Osteoblast (primary cell): ENCODE measurements at regions not wholly inside any gene's neighbourhood (a gene's known extent, or its start where the extent isn't known, plus 50 kb on each side); places are given as distances from the start of the nearest gene placed in this dataset.
"Not testable (repeated sequence)": the region's sequence is repeated elsewhere in the genome, so short reads cannot be mapped to it uniquely, and the experiment has no call there.

Experiments used
- DNase-seq: peaks from one replicate; pipeline ENCODE4 v3.0.0; 2011; ENCODE audit warnings: low spot score, mixed read lengths; ENCODE audit not compliant: insufficient read length; ENCODE audit errors: missing footprints
- H2AFZ ChIP-seq: 2 replicates; pipeline ENCODE4 v1.6.0; 2011; ENCODE audit warnings: mild to moderate bottlenecking, low read length
- H3K27ac ChIP-seq: 2 replicates; pipeline ENCODE4 v1.5.1; 2011; ENCODE audit warnings: mild to moderate bottlenecking, low read depth, low read length, moderate library complexity
- H3K27me3 ChIP-seq: 2 replicates; pipeline ENCODE4 v1.6.0; 2012; ENCODE audit warnings: mild to moderate bottlenecking, control low read depth, inconsistent platforms, low read length, moderate library complexity; ENCODE audit not compliant: insufficient read depth
- H3K36me3 ChIP-seq: 2 replicates; pipeline ENCODE4 v1.5.1; 2011; ENCODE audit warnings: mild to moderate bottlenecking, low read length, control low read depth, moderate library complexity; ENCODE audit not compliant: insufficient read depth
- H3K4me1 ChIP-seq: 2 replicates; pipeline ENCODE4 v1.5.1; 2011; ENCODE audit warnings: mild to moderate bottlenecking, low read length, control low read depth, moderate library complexity; ENCODE audit not compliant: insufficient read depth
- H3K4me2 ChIP-seq: 2 replicates; pipeline ENCODE4 v1.6.0; 2011; ENCODE audit warnings: mild to moderate bottlenecking, low read length; ENCODE audit not compliant: insufficient read depth
- H3K4me3 ChIP-seq: fragments of 200-600 bp; sonication (generic); 3 replicates; pipeline ENCODE4 v1.5.1; 2012; ENCODE audit warnings: mild to moderate bottlenecking, low read length, inconsistent platforms; ENCODE audit not compliant: insufficient read depth
- H3K79me2 ChIP-seq: 2 replicates; pipeline ENCODE4 v1.6.0; 2012; ENCODE audit warnings: mild to moderate bottlenecking, low read length, control low read depth, inconsistent platforms; ENCODE audit not compliant: insufficient read depth
- H3K9me3 ChIP-seq: 2 replicates; pipeline ENCODE4 v1.5.1; 2011; ENCODE audit warnings: low read depth, low read length, control low read depth
- H4K20me1 ChIP-seq: 2 replicates; pipeline ENCODE4 v1.6.0; 2012; ENCODE audit warnings: mild to moderate bottlenecking, low read length, control low read depth; ENCODE audit not compliant: insufficient read depth
- TF ChIP-seq, protein P1 (sequence below): IDR thresholded peaks from 2 replicates; pipeline ENCODE4 v1.5.1; 2011; ENCODE audit warnings: mild to moderate bottlenecking, low read depth, low read length, moderate library complexity; ENCODE audit errors: extremely low read depth

DNA sequence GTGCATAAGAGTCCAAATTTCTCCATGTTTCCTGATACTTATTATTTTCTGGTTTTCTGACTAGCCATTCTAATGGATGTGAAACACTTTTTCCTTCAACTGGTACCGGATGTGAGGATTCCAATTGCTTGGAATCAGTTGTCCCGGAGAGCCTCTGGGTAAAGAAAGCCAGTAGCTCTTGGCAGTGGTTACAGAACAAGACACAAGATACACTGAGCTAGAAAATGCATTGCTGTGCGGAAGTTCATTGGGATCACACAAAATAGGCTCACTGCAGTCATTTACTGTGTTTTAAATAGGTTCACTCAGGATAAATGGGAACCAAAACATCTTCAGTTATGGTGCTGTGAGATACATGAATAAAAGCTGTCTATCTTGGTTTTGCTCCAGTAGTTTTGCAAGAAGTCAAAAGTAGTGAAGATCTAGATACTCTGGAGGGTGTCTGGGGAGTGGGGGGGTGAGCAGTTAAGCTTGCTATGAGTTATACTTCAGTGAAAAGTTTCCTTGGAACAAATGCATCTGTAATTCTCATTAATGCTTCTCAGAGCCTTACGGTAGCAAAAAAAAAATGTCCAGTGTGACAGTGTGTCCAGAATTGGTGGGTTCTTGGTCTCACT lies 54.4 kb upstream of the RNF182 start:
- H3K4me3 ChIP-seq = no peak overlapping the region
- peak; percentile 71 for DNase-seq
- H3K4me2 ChIP-seq = no peak overlapping the region
- TF ChIP-seq, protein P1, sequence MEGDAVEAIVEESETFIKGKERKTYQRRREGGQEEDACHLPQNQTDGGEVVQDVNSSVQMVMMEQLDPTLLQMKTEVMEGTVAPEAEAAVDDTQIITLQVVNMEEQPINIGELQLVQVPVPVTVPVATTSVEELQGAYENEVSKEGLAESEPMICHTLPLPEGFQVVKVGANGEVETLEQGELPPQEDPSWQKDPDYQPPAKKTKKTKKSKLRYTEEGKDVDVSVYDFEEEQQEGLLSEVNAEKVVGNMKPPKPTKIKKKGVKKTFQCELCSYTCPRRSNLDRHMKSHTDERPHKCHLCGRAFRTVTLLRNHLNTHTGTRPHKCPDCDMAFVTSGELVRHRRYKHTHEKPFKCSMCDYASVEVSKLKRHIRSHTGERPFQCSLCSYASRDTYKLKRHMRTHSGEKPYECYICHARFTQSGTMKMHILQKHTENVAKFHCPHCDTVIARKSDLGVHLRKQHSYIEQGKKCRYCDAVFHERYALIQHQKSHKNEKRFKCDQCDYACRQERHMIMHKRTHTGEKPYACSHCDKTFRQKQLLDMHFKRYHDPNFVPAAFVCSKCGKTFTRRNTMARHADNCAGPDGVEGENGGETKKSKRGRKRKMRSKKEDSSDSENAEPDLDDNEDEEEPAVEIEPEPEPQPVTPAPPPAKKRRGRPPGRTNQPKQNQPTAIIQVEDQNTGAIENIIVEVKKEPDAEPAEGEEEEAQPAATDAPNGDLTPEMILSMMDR = no peak
- peaks cover 21% of the 10 kb centered on the region for H3K27me3 ChIP-seq
- peaks cover 9% of the 10 kb centered on the region for H3K4me1 ChIP-seq
- H2AFZ ChIP-seq = no peak overlapping the region
- no peaks in the 10 kb centered on the region for H3K36me3 ChIP-seq
- no peaks in the 10 kb centered on the region for H3K79me2 ChIP-seq
- no peaks in the 10 kb centered on the region for H3K9me3 ChIP-seq
- H4K20me1 ChIP-seq = no peaks in the 10 kb centered on the region
- no peak overlapping the region for H3K27ac ChIP-seq

DNA sequence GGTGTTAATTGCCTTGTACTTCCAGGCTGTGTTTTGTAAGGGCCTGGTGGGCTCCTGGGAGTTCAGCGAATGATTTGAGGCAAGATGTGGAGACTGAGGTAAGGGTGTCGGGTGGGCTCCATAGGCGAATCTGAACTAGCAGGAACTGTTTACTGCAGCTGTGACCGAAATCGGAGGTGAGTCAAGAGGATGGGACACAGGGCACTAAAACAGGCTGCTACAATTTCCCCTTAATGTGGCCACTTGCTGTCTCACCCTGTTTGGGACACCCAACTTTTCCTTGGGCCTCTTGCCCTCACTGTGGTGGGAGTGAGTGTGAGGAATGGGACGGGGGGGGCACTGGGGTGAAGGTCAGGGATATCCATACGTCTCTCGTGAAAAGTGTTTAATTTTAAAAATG lies 53.9 kb upstream of the MCUR1 start:
- H3K36me3 ChIP-seq = no peaks in the 10 kb centered on the region
- H3K27ac ChIP-seq = no peak overlapping the region
- no peak overlapping the region for H3K4me3 ChIP-seq
- no peak for DNase-seq
- peaks cover 16% of the 10 kb centered on the region for H3K27me3 ChIP-seq
- H4K20me1 ChIP-seq = no peaks in the 10 kb centered on the region
- H3K79me2 ChIP-seq = no peaks in the 10 kb centered on the region
- H3K4me2 ChIP-seq = no peak overlapping the region
- TF ChIP-seq, protein P1 = no peak
- no peak overlapping the region for H2AFZ ChIP-seq
- H3K9me3 ChIP-seq = no peaks in the 10 kb centered on the region
- peaks cover under 1% of the 10 kb centered on the region for H3K4me1 ChIP-seq

GRCh38 chr6:13866301-13866700 lies 51.9 kb upstream of the MCUR1 start:
- H3K4me1 ChIP-seq = no peaks in the 10 kb centered on the region
- no peak for DNase-seq
- no peak overlapping the region for H3K4me2 ChIP-seq
- no peak overlapping the region for H3K27ac ChIP-seq
- H3K27me3 ChIP-seq = peaks cover 17% of the 10 kb centered on the region
- H3K79me2 ChIP-seq = no peaks in the 10 kb centered on the region
- no peaks in the 10 kb centered on the region for H3K9me3 ChIP-seq
- no peak overlapping the region for H2AFZ ChIP-seq
- no peaks in the 10 kb centered on the region for H3K36me3 ChIP-seq
- no peak overlapping the region for H3K4me3 ChIP-seq
- H4K20me1 ChIP-seq = no peaks in the 10 kb centered on the region
- TF ChIP-seq, protein P1 = no peak

- Histone ChIP-seq H3K27me3 (peaks cover 23% of the 10 kb centered on the region), H3K9me3 (no peaks in the 10 kb centered on the region), H3K4me2 (no peak overlapping the region), H3K79me2 (no peaks in the 10 kb centered on the region), H2AFZ (no peak overlapping the region), H3K27ac (no peak overlapping the region), H3K36me3 (no peaks in the 10 kb centered on the region), H4K20me1 (no peaks in the 10 kb centered on the region), H3K4me1 (no peaks in the 10 kb centered on the region), H3K4me3 (no peak overlapping the region)
- TF ChIP-seq, protein P1 = no peak
- DNase-seq = no peak
Observed at GRCh38 chr6:13865141-13865540, 50.8 kb upstream of the MCUR1 start.

GRCh38 chr6:13864669-13865068 lies 50.3 kb upstream of the MCUR1 start:
- H3K79me2 ChIP-seq, H4K20me1 ChIP-seq, H3K4me2 ChIP-seq, H3K27ac ChIP-seq, DNase-seq, H2AFZ ChIP-seq, H3K36me3 ChIP-seq, H3K4me3 ChIP-seq, H3K9me3 ChIP-seq, H3K4me1 ChIP-seq: not testable (repeated sequence)
- H3K27me3 ChIP-seq = peaks cover 27% of the 10 kb centered on the region
